K562 (cell line): ENCODE measurements at regions not wholly inside any gene's neighbourhood (a gene's known extent, or its start where the extent isn't known, plus 50 kb on each side); places are given as distances from the start of the nearest gene placed in this dataset.

Experiments
- TF ChIP-seq, protein P1 (sequence below), 3 experiments: IDR thresholded peaks in 2 of 3; conservative IDR thresholded peaks in 1 of 3; 2 replicates each; pipeline ENCODE4 v1.5.1; 2011 to 2012; ENCODE audit warnings: low read length in 3 of 3, mild to moderate bottlenecking in 3 of 3, control low read depth in 2 of 3, improper control_type of control experiment in 1 of 3, inconsistent platforms in 1 of 3, low read depth in 1 of 3, mixed read lengths in 1 of 3, moderate library complexity in 1 of 3; ENCODE audit not compliant: insufficient read depth in 2 of 3
- TF ChIP-seq, protein P2 (sequence below), 2 experiments: fragments of 450-650 bp; formaldehyde crosslinking in 1 of 2; IDR thresholded peaks; 2 replicates each; pipeline versions ENCODE4 v1.4.0 to v1.6.1; 2014 to 2020; ENCODE audit warnings: mild to moderate bottlenecking in 2 of 2, borderline replicate concordance in 1 of 2, low read depth in 1 of 2

DNA sequence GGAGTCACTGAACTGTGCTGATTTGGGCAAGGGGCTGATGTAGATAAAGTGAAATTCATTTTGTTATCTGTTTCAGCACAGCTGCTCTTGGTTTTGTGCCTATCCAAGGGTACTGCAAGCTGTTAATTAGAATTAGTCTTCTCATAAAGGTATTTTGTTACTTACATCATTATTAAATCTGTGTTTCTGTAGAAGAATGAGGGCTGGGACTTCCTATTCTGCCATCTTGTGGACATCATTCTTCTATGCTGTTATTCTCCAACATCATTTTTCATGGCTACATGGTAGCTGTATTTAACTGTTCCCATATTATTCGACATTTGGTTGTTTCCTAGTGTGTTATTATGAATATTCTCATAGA lies 76.2 kb upstream of the CCDC71L start (continued):
- TF ChIP-seq, protein P1, sequence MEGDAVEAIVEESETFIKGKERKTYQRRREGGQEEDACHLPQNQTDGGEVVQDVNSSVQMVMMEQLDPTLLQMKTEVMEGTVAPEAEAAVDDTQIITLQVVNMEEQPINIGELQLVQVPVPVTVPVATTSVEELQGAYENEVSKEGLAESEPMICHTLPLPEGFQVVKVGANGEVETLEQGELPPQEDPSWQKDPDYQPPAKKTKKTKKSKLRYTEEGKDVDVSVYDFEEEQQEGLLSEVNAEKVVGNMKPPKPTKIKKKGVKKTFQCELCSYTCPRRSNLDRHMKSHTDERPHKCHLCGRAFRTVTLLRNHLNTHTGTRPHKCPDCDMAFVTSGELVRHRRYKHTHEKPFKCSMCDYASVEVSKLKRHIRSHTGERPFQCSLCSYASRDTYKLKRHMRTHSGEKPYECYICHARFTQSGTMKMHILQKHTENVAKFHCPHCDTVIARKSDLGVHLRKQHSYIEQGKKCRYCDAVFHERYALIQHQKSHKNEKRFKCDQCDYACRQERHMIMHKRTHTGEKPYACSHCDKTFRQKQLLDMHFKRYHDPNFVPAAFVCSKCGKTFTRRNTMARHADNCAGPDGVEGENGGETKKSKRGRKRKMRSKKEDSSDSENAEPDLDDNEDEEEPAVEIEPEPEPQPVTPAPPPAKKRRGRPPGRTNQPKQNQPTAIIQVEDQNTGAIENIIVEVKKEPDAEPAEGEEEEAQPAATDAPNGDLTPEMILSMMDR (IDR thresholded peaks at IDR 0.05 in 2 of 3, conservative IDR thresholded peaks at IDR 0.05 in 1 of 3; ENCODE audit: insufficient read depth in 2 of 3, low read depth in 1 of 3, low read length in 3 of 3): peak; percentile 31 to 73 (median 39); a peak in 3 of 6 replicates
- TF ChIP-seq, protein P2, sequence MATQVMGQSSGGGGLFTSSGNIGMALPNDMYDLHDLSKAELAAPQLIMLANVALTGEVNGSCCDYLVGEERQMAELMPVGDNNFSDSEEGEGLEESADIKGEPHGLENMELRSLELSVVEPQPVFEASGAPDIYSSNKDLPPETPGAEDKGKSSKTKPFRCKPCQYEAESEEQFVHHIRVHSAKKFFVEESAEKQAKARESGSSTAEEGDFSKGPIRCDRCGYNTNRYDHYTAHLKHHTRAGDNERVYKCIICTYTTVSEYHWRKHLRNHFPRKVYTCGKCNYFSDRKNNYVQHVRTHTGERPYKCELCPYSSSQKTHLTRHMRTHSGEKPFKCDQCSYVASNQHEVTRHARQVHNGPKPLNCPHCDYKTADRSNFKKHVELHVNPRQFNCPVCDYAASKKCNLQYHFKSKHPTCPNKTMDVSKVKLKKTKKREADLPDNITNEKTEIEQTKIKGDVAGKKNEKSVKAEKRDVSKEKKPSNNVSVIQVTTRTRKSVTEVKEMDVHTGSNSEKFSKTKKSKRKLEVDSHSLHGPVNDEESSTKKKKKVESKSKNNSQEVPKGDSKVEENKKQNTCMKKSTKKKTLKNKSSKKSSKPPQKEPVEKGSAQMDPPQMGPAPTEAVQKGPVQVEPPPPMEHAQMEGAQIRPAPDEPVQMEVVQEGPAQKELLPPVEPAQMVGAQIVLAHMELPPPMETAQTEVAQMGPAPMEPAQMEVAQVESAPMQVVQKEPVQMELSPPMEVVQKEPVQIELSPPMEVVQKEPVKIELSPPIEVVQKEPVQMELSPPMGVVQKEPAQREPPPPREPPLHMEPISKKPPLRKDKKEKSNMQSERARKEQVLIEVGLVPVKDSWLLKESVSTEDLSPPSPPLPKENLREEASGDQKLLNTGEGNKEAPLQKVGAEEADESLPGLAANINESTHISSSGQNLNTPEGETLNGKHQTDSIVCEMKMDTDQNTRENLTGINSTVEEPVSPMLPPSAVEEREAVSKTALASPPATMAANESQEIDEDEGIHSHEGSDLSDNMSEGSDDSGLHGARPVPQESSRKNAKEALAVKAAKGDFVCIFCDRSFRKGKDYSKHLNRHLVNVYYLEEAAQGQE (IDR thresholded peaks at IDR 0.05; ENCODE audit: borderline replicate concordance): peak; percentile 84
- TF ChIP-seq, protein P2 (CRISPR knock-in tag; IDR thresholded peaks at IDR 0.05; ENCODE audit: low read depth): no peak
